ENCODE measurements at regions not wholly inside any gene's neighbourhood (a gene's known extent, or its start where the extent isn't known, plus 50 kb on each side); places are given as distances from the start of the nearest gene placed in this dataset.
A peak's percentile ranks its signal among the peaks of the same experiment; 100 is the strongest.

GRCh38 chr7:27032839-27033238 is 63.0 kb downstream of the HOXA1 start:
- Histone ChIP-seq H3K27ac (ENCODE audit: low read length) (no peak overlapping the region), H3K4me3 (ENCODE audit: low read length) (no peak overlapping the region), H3K79me2 (ENCODE audit: low read length) (no peaks in the 10 kb centered on the region), H3K9me3 (ENCODE audit: insufficient read depth, low read length) (no peaks in the 10 kb centered on the region), H4K20me1 (ENCODE audit: insufficient read depth, low read length) (no peaks in the 10 kb centered on the region), H3K27me3 (ENCODE audit: low read depth, low read length) (no peaks in the 10 kb centered on the region), H3K36me3 (replicated peaks; ENCODE audit: low read depth, low read length) (no peaks in the 10 kb centered on the region), H3K9ac (ENCODE audit: low read length) (no peak overlapping the region), H3K4me2 (ENCODE audit: low read length) (no peak overlapping the region), H2AFZ (ENCODE audit: low read depth, low read length) (no peak overlapping the region), H3K4me1 (ENCODE audit: low read length) (peaks cover 32% of the 10 kb centered on the region)
- TF ChIP-seq EZH2phosphoT487 (IDR thresholded peaks at IDR 0.05; ENCODE audit: low read depth) (no peak), CTCF (IDR thresholded peaks at IDR 0.05; ENCODE audit: low read depth, low read length) (no peak)

- Histone ChIP-seq H3K9ac (ENCODE audit: low read length) (peak overlapping the region; percentile 18; the same call in 1 of the 2 replicates), H3K27me3 (ENCODE audit: low read depth, low read length) (no peaks in the 10 kb centered on the region), H3K36me3 (replicated peaks; ENCODE audit: low read depth, low read length) (no peaks in the 10 kb centered on the region), H3K79me2 (ENCODE audit: low read length) (no peaks in the 10 kb centered on the region), H4K20me1 (ENCODE audit: insufficient read depth, low read length) (no peaks in the 10 kb centered on the region), H3K4me2 (ENCODE audit: low read length) (peak overlapping the region; percentile 51), H2AFZ (ENCODE audit: low read depth, low read length) (peak overlapping the region; percentile 61), H3K4me1 (ENCODE audit: low read length) (peaks cover 42% of the 10 kb centered on the region), H3K4me3 (ENCODE audit: low read length) (peak overlapping the region; percentile 14; the same call in 1 of the 2 replicates), H3K27ac (ENCODE audit: low read length) (peak overlapping the region; percentile 47; the same call in 1 of the 2 replicates), H3K9me3 (ENCODE audit: insufficient read depth, low read length) (no peaks in the 10 kb centered on the region)
- TF ChIP-seq EZH2phosphoT487 (IDR thresholded peaks at IDR 0.05; ENCODE audit: low read depth) (no peak), CTCF (IDR thresholded peaks at IDR 0.05; ENCODE audit: low read depth, low read length) (no peak)
These were observed 64.3 kb downstream of the HOXA1 start for GRCh38 chr7:27031289-27032172.

GRCh38 chr7:27030393-27031050 is 65.3 kb downstream of the HOXA1 start:
- no peak for TF ChIP-seq EZH2phosphoT487 (IDR thresholded peaks at IDR 0.05; ENCODE audit: low read depth)
- no peaks in the 10 kb centered on the region for H3K9me3 ChIP-seq (ENCODE audit: insufficient read depth, low read length)
- H3K79me2 ChIP-seq (ENCODE audit: low read length) = no peaks in the 10 kb centered on the region
- peaks cover 42% of the 10 kb centered on the region for H3K4me1 ChIP-seq (ENCODE audit: low read length)
- H3K27ac ChIP-seq (ENCODE audit: low read length) = no peak overlapping the region
- H3K36me3 ChIP-seq (replicated peaks; ENCODE audit: low read depth, low read length) = no peaks in the 10 kb centered on the region
- no peak overlapping the region for H3K4me3 ChIP-seq (ENCODE audit: low read length)
- H4K20me1 ChIP-seq (ENCODE audit: insufficient read depth, low read length) = no peaks in the 10 kb centered on the region
- H3K27me3 ChIP-seq (ENCODE audit: low read depth, low read length) = no peaks in the 10 kb centered on the region
- peak overlapping the region; percentile 60; the same call in 1 of the 2 replicates for H2AFZ ChIP-seq (ENCODE audit: low read depth, low read length)
- H3K4me2 ChIP-seq (ENCODE audit: low read length) = no peak overlapping the region
- no peak overlapping the region for H3K9ac ChIP-seq (ENCODE audit: low read length)

- Histone ChIP-seq H3K9ac (ENCODE audit: low read length) (no peak overlapping the region), H2AFZ (ENCODE audit: low read depth, low read length) (no peak overlapping the region), H4K20me1 (ENCODE audit: insufficient read depth, low read length) (no peaks in the 10 kb centered on the region), H3K4me3 (ENCODE audit: low read length) (no peak overlapping the region), H3K4me2 (ENCODE audit: low read length) (no peak overlapping the region), H3K4me1 (ENCODE audit: low read length) (peaks cover 23% of the 10 kb centered on the region), H3K79me2 (ENCODE audit: low read length) (no peaks in the 10 kb centered on the region), H3K27me3 (ENCODE audit: low read depth, low read length) (no peaks in the 10 kb centered on the region), H3K27ac (ENCODE audit: low read length) (no peak overlapping the region), H3K36me3 (replicated peaks; ENCODE audit: low read depth, low read length) (no peaks in the 10 kb centered on the region), H3K9me3 (ENCODE audit: insufficient read depth, low read length) (no peaks in the 10 kb centered on the region)
- TF ChIP-seq EZH2phosphoT487 (IDR thresholded peaks at IDR 0.05; ENCODE audit: low read depth) (no peak), CTCF (IDR thresholded peaks at IDR 0.05; ENCODE audit: low read depth, low read length) (no peak)
These were observed 70.5 kb downstream of the HOXA1 start for GRCh38 chr7:27025270-27025669.

Measured in OCI-LY3 (cell line).